Activated naive CD4-positive, alpha-beta T cell treated with anti-CD3 and anti-CD28 coated beads, Interleukin-2, amount 50 U/mL, for 72 hours (primary cell): ENCODE measurements at regions not wholly inside any gene's neighbourhood (a gene's known extent, or its start where the extent isn't known, plus 50 kb on each side); places are given as distances from the start of the nearest gene placed in this dataset.
A peak's percentile ranks its signal among the peaks of the same experiment; 100 is the strongest.
"Not testable (repeated sequence)": the region's sequence is repeated elsewhere in the genome, so short reads cannot be mapped to it uniquely, and the experiment has no call there.

ENCODE experiments used
- ATAC-seq, 2 donors: fragments of 150-1000 bp; cut with Tn5 transposase; 2 replicates each; pipeline ENCODE4 v1.10.0; 2021; ENCODE audit warnings: mild to moderate bottlenecking in 2 of 2, moderate library complexity in 2 of 2
- DNase-seq, 2 donors: peaks; one replicate each; pipeline ENCODE4 v3.0.0; 2021 to 2022; ENCODE audit warnings: low spot score in 2 of 2
- H3K27ac Mint-ChIP-seq, 2 donors: one replicate each; pipeline ENCODE4 v1.8.0; 2022; ENCODE audit warnings: mild to moderate bottlenecking in 2 of 2, mixed read lengths in 2 of 2
- H3K36me3 Mint-ChIP-seq, 2 donors: one replicate each; pipeline ENCODE4 v1.8.0; 2022; ENCODE audit warnings: mixed read lengths in 2 of 2
- H3K9me3 Mint-ChIP-seq, 2 donors: one replicate each; pipeline ENCODE4 v1.8.0; 2022; ENCODE audit warnings: mixed read lengths in 2 of 2

DNA sequence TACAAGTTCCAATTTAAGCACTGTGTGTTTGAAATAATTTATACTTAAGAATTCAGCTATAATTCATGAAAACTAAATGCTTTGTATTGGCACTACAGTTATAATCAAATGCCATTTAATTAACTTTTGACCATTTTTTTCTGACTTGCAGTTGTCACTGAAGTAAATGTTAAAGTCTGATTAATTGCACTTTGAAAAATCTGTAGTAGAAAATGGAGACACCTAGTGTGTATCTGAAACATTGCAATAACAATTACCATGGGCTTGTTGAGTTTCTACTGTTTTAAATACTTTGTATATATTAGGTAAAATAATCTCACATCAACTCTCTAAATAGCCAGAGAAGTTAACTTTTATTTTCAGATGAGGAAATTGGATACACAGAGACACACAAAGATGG, 458.6 kb upstream of the FSIP2 start:
- Mint-ChIP-seq H3K27ac (no peak overlapping the region), H3K9me3 (peaks cover 0 to 5% of the 10 kb centered on the region in 2 donors)
- ATAC-seq: no peak

DNA sequence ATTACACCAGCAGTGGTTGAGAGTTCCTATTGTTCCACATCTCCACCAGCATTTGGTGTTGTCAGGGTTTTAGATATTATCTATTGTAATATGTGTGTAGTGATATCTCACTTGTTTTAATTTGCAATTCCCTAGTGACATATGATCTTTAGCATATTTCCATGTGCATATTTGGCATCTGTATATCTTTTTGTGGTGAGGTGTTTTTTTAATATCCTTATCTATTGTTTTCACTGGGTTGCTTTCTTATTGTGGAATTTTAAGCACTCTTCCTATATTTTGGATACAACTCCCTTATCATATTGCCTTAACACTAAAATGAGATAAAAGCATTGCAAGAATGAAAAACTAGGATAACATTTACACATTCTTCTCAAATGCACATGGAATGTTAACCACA, 453.9 kb upstream of the FSIP2 start:
- H3K27ac Mint-ChIP-seq: no peak overlapping the region
- no peak for ATAC-seq
- no peaks in the 10 kb centered on the region for H3K9me3 Mint-ChIP-seq
- no peak for DNase-seq
- no peaks in the 10 kb centered on the region for H3K36me3 Mint-ChIP-seq

More for the DNA sequence above, 458.6 kb upstream of the FSIP2 start:
- no peak for DNase-seq
- H3K36me3 Mint-ChIP-seq: no peaks in the 10 kb centered on the region

DNA sequence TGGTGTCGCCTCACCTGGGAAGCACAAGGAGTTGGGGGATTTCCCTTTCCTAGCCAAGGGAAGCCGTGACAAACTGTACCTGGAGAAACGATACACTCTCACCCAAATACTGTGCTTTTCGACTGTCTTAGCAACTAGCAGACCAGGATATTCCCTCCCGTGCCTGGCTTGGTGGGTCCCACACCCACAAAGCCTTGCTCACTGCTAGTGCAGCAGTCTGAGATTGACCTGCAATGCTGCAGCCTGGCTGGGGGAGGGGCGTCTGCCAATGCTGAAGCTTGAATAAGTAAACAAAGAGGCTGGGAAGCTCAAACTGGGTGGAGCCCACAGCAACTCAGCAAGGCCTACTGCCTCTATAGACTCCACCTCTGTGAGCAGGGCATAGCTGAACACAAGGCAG, 448.6 kb upstream of the FSIP2 start:
- not testable (repeated sequence) for DNase-seq, H3K36me3 Mint-ChIP-seq, H3K27ac Mint-ChIP-seq, H3K9me3 Mint-ChIP-seq, ATAC-seq

DNA sequence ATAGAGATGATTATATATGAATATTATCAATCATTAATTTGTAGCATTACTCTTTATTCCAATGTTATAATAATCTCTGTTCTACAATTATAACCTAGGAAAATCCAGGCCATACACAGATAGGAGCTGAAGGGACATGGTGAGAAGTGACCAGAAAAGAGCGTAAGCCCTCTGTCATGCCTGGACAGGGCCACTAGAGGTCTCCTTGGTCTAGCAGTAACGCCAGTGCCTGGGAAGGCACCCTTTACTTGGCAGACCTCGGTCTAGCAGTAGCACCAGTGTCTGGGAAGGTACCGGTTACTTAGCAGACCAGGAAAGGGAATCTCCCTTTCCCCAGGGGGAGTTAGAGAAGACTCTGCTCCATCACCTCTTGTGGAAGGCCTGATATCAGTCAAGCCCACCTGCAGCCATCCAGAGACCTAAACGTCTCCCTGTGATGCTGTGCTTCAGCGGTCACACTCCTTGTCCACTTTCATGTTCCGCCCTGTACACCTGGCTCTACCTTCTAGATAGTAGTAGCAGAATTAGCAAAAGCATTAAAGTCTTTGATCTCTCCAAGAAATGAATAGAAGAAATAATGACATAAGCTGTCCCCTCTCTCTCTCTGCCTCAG, 447.5 kb upstream of the FSIP2 start:
- Mint-ChIP-seq H3K9me3 (peaks cover 6 to 8% of the 10 kb centered on the region in 2 donors), H3K36me3 (no peaks in the 10 kb centered on the region), H3K27ac (no peak overlapping the region)
- peak in 1 of 2 donors; percentile 4 for DNase-seq
- peak in 1 of 2 donors; percentile 53 for ATAC-seq

DNA sequence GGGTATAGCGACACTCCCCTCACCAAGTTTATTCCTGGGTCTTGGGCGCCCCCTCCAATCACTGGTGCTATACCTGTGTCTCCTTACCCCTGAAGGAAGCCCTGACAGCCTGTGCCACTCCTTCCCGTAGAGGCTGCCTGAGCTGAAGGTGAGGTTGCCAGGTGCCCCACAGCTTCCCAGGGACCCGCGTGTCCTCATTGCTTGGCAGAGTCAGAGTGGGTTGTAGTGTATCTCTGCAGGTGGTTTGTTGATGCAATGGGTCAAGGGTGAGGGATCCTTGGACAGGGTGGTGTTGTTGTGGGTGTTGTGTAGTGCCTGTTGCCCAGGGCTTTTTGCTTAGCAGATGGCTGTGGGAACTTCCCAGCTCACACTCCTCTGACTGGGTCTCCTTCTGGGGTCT, 438.7 kb upstream of the FSIP2 start:
- ATAC-seq: no peak
- no peak for DNase-seq
- H3K9me3 Mint-ChIP-seq: peaks cover 0 to 3% of the 10 kb centered on the region in 2 donors
- no peak overlapping the region for H3K27ac Mint-ChIP-seq
- H3K36me3 Mint-ChIP-seq: no peaks in the 10 kb centered on the region

DNA sequence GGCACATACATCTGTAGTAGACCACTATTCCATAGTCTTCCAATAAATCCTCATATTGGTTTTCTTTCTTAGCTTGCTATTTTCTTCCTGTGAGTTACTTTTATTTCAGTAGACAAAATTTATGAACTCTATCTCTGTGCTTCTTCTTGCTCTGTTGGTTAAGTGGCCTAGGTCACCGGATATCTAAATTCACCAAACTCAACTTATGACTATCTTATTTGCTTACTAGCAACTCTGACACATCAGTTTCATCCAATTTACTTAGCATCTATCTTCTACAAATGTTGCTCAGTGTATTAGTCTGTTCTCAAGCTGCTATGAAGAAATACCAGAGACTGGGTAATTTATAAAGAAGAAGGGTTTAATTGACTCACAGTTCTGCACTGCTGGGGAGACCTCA, 432.5 kb upstream of the FSIP2 start:
- Mint-ChIP-seq H3K9me3 (peaks cover 0 to 3% of the 10 kb centered on the region in 2 donors), H3K36me3 (no peaks in the 10 kb centered on the region), H3K27ac (no peak overlapping the region)
- ATAC-seq: no peak
- DNase-seq: no peak

DNA sequence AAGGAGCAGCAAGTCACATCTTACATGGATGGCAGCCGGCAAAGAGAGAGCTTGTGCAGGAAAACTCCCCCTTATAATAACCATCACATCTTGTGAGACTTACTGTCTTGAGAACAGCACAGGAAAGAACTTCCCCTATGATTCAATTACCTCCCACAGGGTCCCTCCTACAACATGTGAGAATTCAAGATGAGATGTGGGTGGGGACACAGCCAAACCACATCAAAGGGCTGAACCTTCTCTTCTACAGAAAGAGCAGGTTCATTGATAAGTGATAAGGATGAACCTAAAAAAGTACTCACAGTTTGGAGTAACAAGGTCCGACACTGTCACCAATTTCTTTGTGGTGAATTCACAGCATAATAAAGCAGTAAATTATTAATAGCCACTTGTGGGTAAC, 422.2 kb upstream of the FSIP2 start:
- ATAC-seq (no peak), DNase-seq (no peak)
- peaks cover 0 to 18% of the 10 kb centered on the region in 2 donors for H3K9me3 Mint-ChIP-seq
- no peaks in the 10 kb centered on the region for H3K36me3 Mint-ChIP-seq
- no peak overlapping the region for H3K27ac Mint-ChIP-seq

DNA sequence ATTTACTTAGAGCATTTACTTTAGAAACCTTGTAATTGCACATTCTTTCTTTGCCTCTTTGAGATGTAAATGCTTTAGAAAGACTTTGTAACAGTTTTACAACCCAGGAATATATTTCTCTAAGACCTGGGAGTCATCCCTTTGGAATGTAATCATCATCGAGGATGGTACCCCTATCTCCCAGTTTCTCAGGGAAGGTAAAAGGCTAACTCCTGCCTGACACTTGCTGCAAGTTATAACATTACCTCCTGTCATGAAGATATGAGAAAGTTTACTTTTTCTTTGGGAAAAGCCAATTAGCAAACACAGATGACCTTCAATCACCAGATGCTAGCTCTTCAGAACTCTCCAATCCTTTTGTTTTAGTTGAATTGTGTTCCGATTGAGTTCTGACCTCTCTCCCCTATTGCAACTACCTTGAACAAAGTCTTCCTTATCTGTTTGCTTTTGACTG, 420.3 kb upstream of the FSIP2 start:
- peaks cover 0 to 18% of the 10 kb centered on the region in 2 donors for H3K9me3 Mint-ChIP-seq
- no peak for DNase-seq
- H3K36me3 Mint-ChIP-seq: no peaks in the 10 kb centered on the region
- no peak for ATAC-seq
- no peak overlapping the region for H3K27ac Mint-ChIP-seq

DNA sequence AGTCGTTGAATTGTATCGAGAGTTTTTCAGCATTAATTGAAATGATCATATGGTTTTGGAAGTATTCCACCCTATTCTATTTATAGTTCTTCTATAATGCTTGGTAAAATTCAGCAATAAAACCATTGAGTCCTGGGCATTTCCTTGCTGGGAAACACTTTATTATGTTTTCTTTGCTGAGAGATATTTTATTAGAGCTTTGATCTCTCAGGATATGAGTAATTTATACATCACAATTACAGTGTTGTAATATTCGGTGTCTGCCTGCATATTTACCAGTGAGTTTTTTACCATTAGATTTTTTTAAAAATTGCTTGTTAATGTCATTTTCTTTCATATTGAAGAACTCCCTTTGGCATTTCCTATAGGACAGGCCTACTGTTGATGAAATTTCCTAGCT, 402.7 kb upstream of the FSIP2 start:
- Mint-ChIP-seq H3K36me3 (no peaks in the 10 kb centered on the region), H3K9me3 (peaks cover 27 to 30% of the 10 kb centered on the region in 2 donors), H3K27ac (no peak overlapping the region)
- ATAC-seq (no peak), DNase-seq (no peak)

DNA sequence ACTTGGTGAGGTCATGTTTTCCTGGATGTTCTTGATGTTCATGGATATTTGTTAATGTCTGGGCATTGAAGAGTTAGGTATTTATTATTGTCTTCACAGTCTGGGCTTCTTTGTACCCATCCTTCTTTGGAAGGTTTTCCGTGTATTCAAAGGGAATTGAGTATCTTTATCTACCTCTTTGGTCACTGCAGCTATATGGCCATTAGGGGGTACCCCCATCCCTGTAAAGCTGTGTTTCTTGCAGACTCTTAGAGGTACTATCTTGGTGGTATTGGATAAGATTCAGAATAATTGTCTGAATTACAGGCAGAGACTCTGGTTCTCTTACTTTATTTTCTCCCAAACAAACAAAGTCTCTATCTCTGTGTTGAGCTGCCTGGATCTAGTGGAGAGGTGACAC, 401.6 kb upstream of the FSIP2 start:
- no peak for DNase-seq
- no peak overlapping the region for H3K27ac Mint-ChIP-seq
- peaks cover 22 to 25% of the 10 kb centered on the region in 2 donors for H3K9me3 Mint-ChIP-seq
- no peak for ATAC-seq
- no peaks in the 10 kb centered on the region for H3K36me3 Mint-ChIP-seq

DNA sequence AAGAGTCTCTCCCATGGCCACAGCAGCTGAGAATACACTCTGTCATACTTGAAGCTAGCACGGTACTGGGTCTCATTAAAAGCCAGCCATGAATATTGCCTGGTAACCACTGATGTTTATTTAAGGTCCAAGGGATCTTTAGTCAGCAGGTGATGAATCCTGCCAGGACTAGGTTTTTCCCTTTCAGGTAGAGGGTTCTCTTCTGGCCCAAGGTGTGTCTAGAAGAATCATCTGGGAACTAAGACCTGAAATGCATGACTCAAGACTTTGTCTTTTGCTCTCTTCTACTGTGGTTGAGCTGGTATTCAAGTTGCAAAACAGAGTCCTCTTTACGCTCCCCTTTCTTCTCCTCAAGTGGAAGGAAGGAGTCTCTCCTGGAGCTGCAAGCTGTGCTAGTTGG, 400.5 kb upstream of the FSIP2 start:
- no peak for DNase-seq
- H3K9me3 Mint-ChIP-seq: peaks cover 19 to 25% of the 10 kb centered on the region in 2 donors
- ATAC-seq: no peak
- H3K36me3 Mint-ChIP-seq: no peaks in the 10 kb centered on the region
- no peak overlapping the region for H3K27ac Mint-ChIP-seq

DNA sequence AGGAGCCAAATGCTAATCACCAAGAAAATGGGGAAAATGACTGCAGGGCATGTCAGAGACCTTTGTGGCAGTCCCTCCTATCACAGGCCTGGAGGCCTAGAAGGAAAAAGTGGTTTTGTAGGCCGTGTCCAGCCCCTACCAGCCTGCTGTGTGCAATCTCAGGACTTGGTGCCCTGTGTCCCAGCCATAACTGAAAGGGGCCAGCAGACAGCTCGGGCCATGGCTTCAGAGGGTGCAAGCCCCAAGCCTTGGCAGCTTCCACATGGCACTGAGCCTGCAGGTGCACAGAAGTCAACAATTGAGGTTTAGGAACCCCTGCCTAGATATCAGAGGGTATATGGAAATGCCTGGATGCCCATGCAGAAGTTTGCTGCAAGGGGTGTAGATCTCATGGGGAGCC, 391.2 kb upstream of the FSIP2 start:
- ATAC-seq: no peak
- no peak overlapping the region for H3K27ac Mint-ChIP-seq

DNA sequence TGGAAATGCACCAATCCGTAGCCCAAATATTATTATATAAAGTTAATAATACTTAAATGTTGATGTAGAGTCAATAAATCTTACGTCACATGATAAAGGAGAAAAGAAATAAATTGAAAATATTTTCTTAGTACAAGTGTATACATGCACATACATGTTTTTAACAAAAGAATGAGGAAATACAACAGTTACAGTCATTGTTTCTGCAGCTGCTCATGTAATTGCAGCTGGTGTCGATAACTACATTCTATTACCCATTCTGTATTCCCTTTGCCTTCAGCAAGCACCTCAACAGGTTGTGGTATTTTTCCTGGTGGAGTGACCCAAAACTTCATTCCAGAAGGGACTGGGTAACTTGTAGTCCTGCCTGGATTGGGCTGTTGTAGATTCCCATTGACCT, 377.8 kb upstream of the FSIP2 start:
- ATAC-seq (no peak), DNase-seq (no peak)
- no peak overlapping the region for H3K27ac Mint-ChIP-seq
- H3K36me3 Mint-ChIP-seq: no peaks in the 10 kb centered on the region
- peaks cover 4 to 12% of the 10 kb centered on the region in 2 donors for H3K9me3 Mint-ChIP-seq

More for the DNA sequence above, 391.2 kb upstream of the FSIP2 start:
- Mint-ChIP-seq H3K36me3 (no peaks in the 10 kb centered on the region), H3K9me3 (peaks cover 0 to 12% of the 10 kb centered on the region in 2 donors)
- no peak for DNase-seq

DNA sequence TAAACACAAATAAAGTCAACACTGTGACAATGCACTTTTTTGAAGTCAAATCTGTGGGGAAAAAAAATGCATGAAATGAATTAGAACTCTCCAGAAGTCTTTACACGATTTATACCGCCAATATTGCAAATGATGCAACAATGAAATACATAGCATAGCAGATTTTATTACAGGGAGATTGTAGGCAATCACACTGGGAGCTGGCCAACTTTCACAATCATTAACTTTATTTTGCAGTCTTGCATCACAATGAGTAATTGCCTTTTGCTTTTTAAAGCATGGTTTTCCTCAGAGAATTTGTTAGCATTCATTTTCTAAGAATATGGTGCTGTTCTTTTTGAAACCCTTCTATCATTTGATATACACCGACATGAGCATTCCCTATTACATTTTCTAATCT, 366.4 kb upstream of the FSIP2 start:
- H3K9me3 Mint-ChIP-seq: peaks cover under 1% of the 10 kb centered on the region in 2 donors
- no peak for ATAC-seq
- no peaks in the 10 kb centered on the region for H3K36me3 Mint-ChIP-seq

DNA sequence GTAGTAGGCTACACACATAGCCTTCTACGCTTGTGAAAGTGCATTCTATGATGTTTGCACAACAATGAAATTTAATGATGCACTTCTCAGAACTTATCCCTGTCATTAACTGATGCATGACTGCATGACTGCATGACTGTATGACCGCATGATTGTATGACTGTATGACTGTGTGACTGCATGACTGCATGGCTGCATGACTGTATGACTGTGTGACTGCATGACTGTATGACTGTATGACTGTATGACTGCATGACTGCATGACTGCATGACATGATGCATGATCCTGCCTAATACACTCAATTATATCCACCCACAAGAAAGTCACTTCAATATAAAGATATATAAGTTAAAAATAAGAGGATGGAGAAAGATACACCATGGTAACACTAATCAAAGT, 365.4 kb upstream of the FSIP2 start:
- Mint-ChIP-seq H3K27ac (no peak overlapping the region), H3K9me3 (peaks cover 4 to 9% of the 10 kb centered on the region in 2 donors), H3K36me3 (no peaks in the 10 kb centered on the region)
- ATAC-seq: no peak
- DNase-seq: no peak

More for the DNA sequence above, 366.4 kb upstream of the FSIP2 start:
- H3K27ac Mint-ChIP-seq: no peak overlapping the region
- DNase-seq: no peak

DNA sequence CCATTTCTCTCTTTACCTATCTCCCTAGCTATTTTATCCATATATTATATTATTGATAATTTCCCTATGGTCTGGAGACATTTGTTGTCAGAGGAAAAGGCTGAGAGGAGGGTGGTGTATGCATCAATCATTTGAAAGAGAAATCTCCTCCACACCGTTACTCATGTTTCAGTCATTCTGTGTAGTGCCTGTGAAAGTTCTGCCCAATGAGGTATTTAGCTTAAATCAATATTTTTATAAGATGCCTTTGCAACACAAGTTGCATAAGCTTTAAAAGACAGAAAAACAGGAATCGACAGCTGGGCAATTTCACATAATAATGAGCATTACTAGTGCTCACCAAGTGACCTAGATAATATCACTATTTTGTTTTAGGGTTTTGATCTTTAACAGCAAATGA, 363.7 kb upstream of the FSIP2 start:
- ATAC-seq: no peak
- Mint-ChIP-seq H3K36me3 (no peaks in the 10 kb centered on the region), H3K9me3 (peaks cover 4 to 13% of the 10 kb centered on the region in 2 donors), H3K27ac (no peak overlapping the region)
- no peak for DNase-seq

DNA sequence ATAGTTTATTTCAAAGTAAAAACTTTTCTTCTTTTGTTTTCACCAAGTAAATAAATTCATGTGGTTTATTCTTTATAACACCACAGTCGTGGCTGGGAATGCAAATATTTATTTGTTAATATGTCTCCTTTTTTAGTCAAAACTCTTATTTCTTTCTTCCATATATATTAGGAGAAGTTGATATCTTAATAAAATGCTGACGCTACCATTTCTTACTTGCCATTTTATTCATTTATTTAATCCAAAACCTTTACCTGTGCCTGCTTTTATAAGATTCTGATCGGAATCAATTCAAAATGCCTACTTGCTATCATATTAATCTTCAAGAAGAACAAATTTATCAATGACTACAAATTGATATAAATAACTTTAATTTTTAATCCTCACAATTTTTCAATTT, 362.9 kb upstream of the FSIP2 start:
- ATAC-seq (no peak), DNase-seq (no peak)
- Mint-ChIP-seq H3K27ac (no peak overlapping the region), H3K36me3 (no peaks in the 10 kb centered on the region), H3K9me3 (peaks cover 4 to 13% of the 10 kb centered on the region in 2 donors)

DNA sequence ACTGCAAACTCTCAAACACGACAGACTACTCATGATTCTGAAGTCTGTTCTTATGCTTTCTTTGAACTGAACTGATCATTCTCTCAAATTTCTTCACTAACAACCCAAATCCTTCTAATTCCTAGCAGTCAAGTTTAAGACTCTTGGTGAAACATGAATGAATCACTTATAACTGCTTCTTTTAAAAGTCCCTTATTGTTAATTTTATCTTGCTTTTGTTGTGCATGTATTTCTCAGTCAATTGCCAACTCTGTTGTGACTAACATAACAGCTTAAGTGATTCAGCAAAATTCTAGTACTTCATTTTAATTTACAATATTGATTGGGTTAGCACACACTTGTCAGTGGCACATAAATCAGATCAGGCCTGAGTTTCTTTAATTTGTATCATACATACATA, 357.0 kb upstream of the FSIP2 start:
- no peaks in the 10 kb centered on the region for H3K36me3 Mint-ChIP-seq
- DNase-seq (no peak), ATAC-seq (no peak)
- H3K27ac Mint-ChIP-seq: no peak overlapping the region
- H3K9me3 Mint-ChIP-seq: peaks cover 4 to 13% of the 10 kb centered on the region in 2 donors
